ENCODE measurements at regions not wholly inside any gene's neighbourhood (a gene's known extent, or its start where the extent isn't known, plus 50 kb on each side); places are given as distances from the start of the nearest gene placed in this dataset.

- no peak for DNase-seq
- H3K4me1 ChIP-seq, result no peaks in the 10 kb centered on the region
- no peaks in the 10 kb centered on the region for H3K36me3 ChIP-seq
- H3K27me3 ChIP-seq (ENCODE audit: low read depth), result peaks cover 61% of the 10 kb centered on the region
- intact Hi-C loops (cut with micrococcal nuclease), result no loop called here
- H3K4me3 ChIP-seq, result no peak overlapping the region
- no peaks in the 10 kb centered on the region for H3K9me3 ChIP-seq (replicated peaks)
- no peak for TF ChIP-seq CTCF (IDR thresholded peaks at IDR 0.05; ENCODE audit: borderline replicate concordance)
- H3K27ac ChIP-seq (replicated peaks), result no peak overlapping the region
Measured at GRCh38 chr7:155218276-155219153, 79.2 kb upstream of the INSIG1 start.

DNA sequence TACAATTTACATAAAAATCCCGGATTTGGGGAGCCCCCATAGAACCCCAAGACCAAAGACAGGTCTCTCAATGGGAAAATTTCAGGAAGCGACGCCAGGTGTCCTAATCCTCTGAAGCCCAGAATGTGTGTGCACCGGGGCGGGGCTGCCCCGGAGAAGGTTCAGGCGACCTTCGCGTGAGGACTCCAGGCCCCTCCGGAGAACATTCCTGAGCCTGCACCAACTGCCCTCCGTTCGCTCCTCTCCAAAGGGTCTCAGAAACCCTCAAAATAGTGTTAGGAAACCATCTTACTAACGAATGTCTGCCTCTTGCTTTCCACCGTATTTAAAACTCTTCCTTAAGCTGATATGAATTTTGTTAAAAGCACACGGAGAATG lies 78.5 kb upstream of the INSIG1 start:
- no peak for TF ChIP-seq CTCF (IDR thresholded peaks at IDR 0.05; ENCODE audit: borderline replicate concordance)
- Histone ChIP-seq H3K27ac (replicated peaks) (no peak overlapping the region), H3K4me3 (no peak overlapping the region), H3K36me3 (no peaks in the 10 kb centered on the region), H3K27me3 (ENCODE audit: low read depth) (peaks cover 55% of the 10 kb centered on the region), H3K9me3 (replicated peaks) (no peaks in the 10 kb centered on the region), H3K4me1 (no peaks in the 10 kb centered on the region)
- no peak for DNase-seq
- intact Hi-C loops (cut with micrococcal nuclease), result no loop called here

DNA sequence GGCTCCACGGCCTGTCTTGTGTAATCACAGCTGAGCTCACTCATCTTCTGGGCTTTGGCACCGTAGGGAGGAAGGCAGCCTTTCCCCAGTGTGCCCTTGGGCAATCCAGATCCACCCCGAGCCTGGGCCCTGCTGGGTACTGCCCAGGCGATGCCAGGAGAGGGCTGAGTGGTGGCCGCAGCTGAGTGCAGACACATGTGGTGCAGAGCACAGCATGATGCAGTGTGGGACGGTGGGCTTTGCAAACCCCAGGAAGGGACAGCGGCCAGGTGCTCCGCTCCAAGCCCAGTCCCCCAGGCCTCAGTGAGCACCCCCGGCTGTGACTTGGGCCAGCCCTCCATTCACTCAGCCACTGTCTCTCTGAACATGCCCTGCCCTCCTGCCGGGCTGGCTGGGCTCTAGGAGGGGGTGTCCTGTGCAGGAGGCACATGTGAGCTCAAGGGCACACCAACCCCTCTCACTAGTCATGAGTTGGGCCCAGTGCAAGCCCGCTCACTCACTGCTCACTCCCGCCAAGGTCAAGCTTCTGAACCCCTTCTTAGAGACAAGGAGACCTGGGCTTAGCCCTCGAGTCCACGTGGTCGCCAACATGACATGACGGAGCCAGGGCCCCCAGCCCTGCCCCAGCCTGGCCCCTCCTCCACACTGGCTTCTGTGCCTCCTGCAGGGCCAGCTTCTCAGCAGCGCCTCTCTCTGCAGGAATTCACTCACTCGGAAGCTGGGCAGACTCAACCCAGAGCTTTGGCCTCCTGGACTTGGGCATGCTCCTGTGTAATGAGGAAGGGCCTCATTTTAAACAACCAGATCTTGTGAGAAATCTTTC lies 77.5 kb upstream of the INSIG1 start:
- DNase-seq, result no peak
- intact Hi-C loops (cut with micrococcal nuclease), result no loop called here
- H3K27me3 ChIP-seq (ENCODE audit: low read depth), result peaks cover 49% of the 10 kb centered on the region

DNA sequence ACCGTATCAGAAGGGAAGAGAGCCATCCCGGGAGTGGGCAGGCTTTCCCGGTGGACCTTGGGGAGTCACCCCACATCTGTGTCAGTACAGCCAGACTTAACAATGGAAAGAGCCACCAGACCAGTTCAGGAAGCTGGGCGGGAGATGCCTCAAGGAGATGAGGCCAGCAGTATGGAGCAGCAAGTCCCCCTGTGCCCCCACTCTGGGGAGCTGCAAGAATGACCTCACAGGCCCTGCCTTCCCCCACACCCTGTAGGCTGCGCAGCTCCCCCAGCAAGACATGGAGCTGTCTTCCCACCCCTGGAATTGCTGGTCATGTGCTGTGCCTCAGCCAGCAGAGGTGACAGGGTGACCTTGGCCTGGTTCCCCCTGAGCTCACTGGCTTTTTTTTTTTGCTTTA lies 76.8 kb upstream of the INSIG1 start:
- Histone ChIP-seq H3K4me1 (no peaks in the 10 kb centered on the region), H3K27ac (replicated peaks) (no peak overlapping the region), H3K9me3 (replicated peaks) (no peaks in the 10 kb centered on the region), H3K36me3 (no peaks in the 10 kb centered on the region), H3K27me3 (ENCODE audit: low read depth) (peaks cover 49% of the 10 kb centered on the region), H3K4me3 (no peak overlapping the region)
- no peak for TF ChIP-seq CTCF (IDR thresholded peaks at IDR 0.05; ENCODE audit: borderline replicate concordance)
- intact Hi-C loops (cut with micrococcal nuclease), result no loop called here
- DNase-seq, result no peak

More for the DNA sequence above, 77.5 kb upstream of the INSIG1 start:
- Histone ChIP-seq H3K27ac (replicated peaks) (no peak overlapping the region), H3K36me3 (no peaks in the 10 kb centered on the region), H3K4me1 (no peaks in the 10 kb centered on the region), H3K9me3 (replicated peaks) (no peaks in the 10 kb centered on the region), H3K4me3 (no peak overlapping the region)
- no peak for TF ChIP-seq CTCF (IDR thresholded peaks at IDR 0.05; ENCODE audit: borderline replicate concordance)

GRCh38 chr7:155221547-155221946 lies 76.1 kb upstream of the INSIG1 start:
- H3K27ac ChIP-seq (replicated peaks), result no peak overlapping the region
- TF ChIP-seq CTCF (IDR thresholded peaks at IDR 0.05; ENCODE audit: borderline replicate concordance), result no peak
- H3K27me3 ChIP-seq (ENCODE audit: low read depth), result peaks cover 49% of the 10 kb centered on the region
- no peaks in the 10 kb centered on the region for H3K4me1 ChIP-seq
- no peak for DNase-seq
- no peaks in the 10 kb centered on the region for H3K9me3 ChIP-seq (replicated peaks)
- intact Hi-C loops (cut with micrococcal nuclease), result no loop called here
- no peaks in the 10 kb centered on the region for H3K36me3 ChIP-seq
- no peak overlapping the region for H3K4me3 ChIP-seq

Data from left ventricle myocardium inferior (tissue), 1 donor.